ENCODE measurements at regions not wholly inside any gene's neighbourhood (a gene's known extent, or its start where the extent isn't known, plus 50 kb on each side); places are given as distances from the start of the nearest gene placed in this dataset.

GRCh38 chr3:147000274-147000673 lies 395.1 kb upstream of the PLSCR5 start:
- no peak for TF ChIP-seq EZH2 (IDR thresholded peaks at IDR 0.05; ENCODE audit: borderline replicate concordance, low read length)
- TF ChIP-seq, protein P1, sequence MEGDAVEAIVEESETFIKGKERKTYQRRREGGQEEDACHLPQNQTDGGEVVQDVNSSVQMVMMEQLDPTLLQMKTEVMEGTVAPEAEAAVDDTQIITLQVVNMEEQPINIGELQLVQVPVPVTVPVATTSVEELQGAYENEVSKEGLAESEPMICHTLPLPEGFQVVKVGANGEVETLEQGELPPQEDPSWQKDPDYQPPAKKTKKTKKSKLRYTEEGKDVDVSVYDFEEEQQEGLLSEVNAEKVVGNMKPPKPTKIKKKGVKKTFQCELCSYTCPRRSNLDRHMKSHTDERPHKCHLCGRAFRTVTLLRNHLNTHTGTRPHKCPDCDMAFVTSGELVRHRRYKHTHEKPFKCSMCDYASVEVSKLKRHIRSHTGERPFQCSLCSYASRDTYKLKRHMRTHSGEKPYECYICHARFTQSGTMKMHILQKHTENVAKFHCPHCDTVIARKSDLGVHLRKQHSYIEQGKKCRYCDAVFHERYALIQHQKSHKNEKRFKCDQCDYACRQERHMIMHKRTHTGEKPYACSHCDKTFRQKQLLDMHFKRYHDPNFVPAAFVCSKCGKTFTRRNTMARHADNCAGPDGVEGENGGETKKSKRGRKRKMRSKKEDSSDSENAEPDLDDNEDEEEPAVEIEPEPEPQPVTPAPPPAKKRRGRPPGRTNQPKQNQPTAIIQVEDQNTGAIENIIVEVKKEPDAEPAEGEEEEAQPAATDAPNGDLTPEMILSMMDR (conservative IDR thresholded peaks at IDR 0.05 in 1 of 2, IDR thresholded peaks at IDR 0.05 in 1 of 2; ENCODE audit: extremely low read depth in 1 of 2, insufficient read depth in 1 of 2, low read depth in 1 of 2, low read length in 2 of 2) = no peak
